Thyroid gland (tissue), 4 donors: ENCODE measurements at regions not wholly inside any gene's neighbourhood (a gene's known extent, or its start where the extent isn't known, plus 50 kb on each side); places are given as distances from the start of the nearest gene placed in this dataset.

ENCODE experiments used
- DNase-seq, 2 donors: peaks; one replicate each; pipeline ENCODE4 v3.0.0-alpha.2; 2019
- H3K27ac ChIP-seq, 3 donors: fragments of 200-600 bp; sonication (generic); 1 replicate in 2 of 3; 2 replicates in 1 of 3; pipeline ENCODE4 v1.5.1; 2016 to 2019; ENCODE audit warnings: mild to moderate bottlenecking in 1 of 3, moderate library complexity in 1 of 3
- H3K27me3 ChIP-seq: fragments of 200-600 bp; sonication (generic); one replicate; pipeline ENCODE4 v1.5.1; 2019
- H3K36me3 ChIP-seq, 2 donors: fragments of 200-600 bp; sonication (generic); one replicate each; pipeline ENCODE4 v1.5.1; 2016 to 2019
- H3K4me1 ChIP-seq, 2 donors: fragments of 200-600 bp; sonication (generic); one replicate each; pipeline ENCODE4 v1.5.1; 2017 to 2019
- H3K4me3 ChIP-seq, 3 donors: fragments of 200-600 bp; sonication (generic); replicated peaks in 1 of 3; 1 replicate in 2 of 3; 2 replicates in 1 of 3; pipeline ENCODE4 v1.5.1; 2016; ENCODE audit warnings: mild to moderate bottlenecking in 1 of 3
- H3K9me3 ChIP-seq: fragments of 200-600 bp; sonication (generic); one replicate; pipeline ENCODE4 v1.5.1; 2017
- POLR2A ChIP-seq, 2 donors: fragments of 450-650 bp; IDR thresholded peaks; one replicate each; pipeline ENCODE4 v1.6.1; 2017; ENCODE audit warnings: antibody characterized with exemption in 2 of 2, mild to moderate bottlenecking in 2 of 2, moderate library complexity in 1 of 2
- WGBS, 2 donors: methylation state at CpG; one replicate each; pipeline ENCODE4 v1.1.5; 2017; 5-methylcytosine and 5-hydroxymethylcytosine counted together
- intact Hi-C: fragments of 100-400 bp; cut with DNase I; formaldehyde crosslinking; loops from one replicate; pipeline ENCODE4 v1.15.1; 2023
- TF ChIP-seq, protein P1 (sequence below), 6 experiments: fragments of 200-600 bp in 3 of 6; fragments of 450-650 bp in 3 of 6; sonication (generic) in 3 of 6; IDR thresholded peaks; one replicate each; pipeline ENCODE4 v1.5.1; 2016 to 2019; ENCODE audit warnings: antibody characterized with exemption in 6 of 6, mild to moderate bottlenecking in 2 of 6, inconsistent platforms in 1 of 6, moderate library complexity in 1 of 6

GRCh38 chr12:84542289-84542688 lies 370.3 kb downstream of the SLC6A15 start:
- Histone ChIP-seq H3K4me1 (no peaks in the 10 kb centered on the region), H3K9me3 (no peaks in the 10 kb centered on the region), H3K36me3 (no peaks in the 10 kb centered on the region), H3K4me3 (no peak overlapping the region), H3K27me3 (no peaks in the 10 kb centered on the region), H3K27ac (no peak overlapping the region)
- no peak for DNase-seq
- intact Hi-C loops, result no loop called here
- TF ChIP-seq, protein P1, sequence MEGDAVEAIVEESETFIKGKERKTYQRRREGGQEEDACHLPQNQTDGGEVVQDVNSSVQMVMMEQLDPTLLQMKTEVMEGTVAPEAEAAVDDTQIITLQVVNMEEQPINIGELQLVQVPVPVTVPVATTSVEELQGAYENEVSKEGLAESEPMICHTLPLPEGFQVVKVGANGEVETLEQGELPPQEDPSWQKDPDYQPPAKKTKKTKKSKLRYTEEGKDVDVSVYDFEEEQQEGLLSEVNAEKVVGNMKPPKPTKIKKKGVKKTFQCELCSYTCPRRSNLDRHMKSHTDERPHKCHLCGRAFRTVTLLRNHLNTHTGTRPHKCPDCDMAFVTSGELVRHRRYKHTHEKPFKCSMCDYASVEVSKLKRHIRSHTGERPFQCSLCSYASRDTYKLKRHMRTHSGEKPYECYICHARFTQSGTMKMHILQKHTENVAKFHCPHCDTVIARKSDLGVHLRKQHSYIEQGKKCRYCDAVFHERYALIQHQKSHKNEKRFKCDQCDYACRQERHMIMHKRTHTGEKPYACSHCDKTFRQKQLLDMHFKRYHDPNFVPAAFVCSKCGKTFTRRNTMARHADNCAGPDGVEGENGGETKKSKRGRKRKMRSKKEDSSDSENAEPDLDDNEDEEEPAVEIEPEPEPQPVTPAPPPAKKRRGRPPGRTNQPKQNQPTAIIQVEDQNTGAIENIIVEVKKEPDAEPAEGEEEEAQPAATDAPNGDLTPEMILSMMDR (IDR thresholded peaks at IDR 0.05), result no peak
- TF ChIP-seq POLR2A (IDR thresholded peaks at IDR 0.05), result no peak

- intact Hi-C loops, result no loop called here
- WGBS, 2 donors, result 89 to 95% methylated on average over 1 of the region's 1 CpG
- Histone ChIP-seq H3K27me3 (no peaks in the 10 kb centered on the region), H3K4me3 (no peak overlapping the region), H3K9me3 (no peaks in the 10 kb centered on the region), H3K4me1 (no peaks in the 10 kb centered on the region), H3K27ac (no peak overlapping the region), H3K36me3 (no peaks in the 10 kb centered on the region)
- TF ChIP-seq, protein P1 (IDR thresholded peaks at IDR 0.05), result no peak
- no peak for TF ChIP-seq POLR2A (IDR thresholded peaks at IDR 0.05)
- DNase-seq, result no peak
These were observed 374.9 kb downstream of the SLC6A15 start for GRCh38 chr12:84537666-84538065.

DNA sequence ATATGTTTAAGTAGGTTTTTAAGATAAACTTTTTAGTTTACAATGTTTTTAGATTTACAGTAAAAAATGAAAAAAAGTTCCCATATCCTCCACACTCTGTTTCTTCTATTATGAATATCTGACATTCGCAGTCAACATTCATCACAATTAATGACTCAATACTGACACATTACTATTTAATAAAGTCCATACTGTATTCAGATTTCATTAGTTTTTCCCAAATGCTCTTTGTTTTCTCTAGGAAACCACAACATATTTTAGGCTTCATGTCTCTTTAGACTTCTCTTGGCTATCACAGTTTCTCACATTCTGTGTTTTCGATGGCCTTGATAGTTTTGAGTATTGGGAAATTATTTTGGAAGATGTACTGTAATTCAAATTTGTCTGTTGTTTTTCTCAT lies 399.8 kb downstream of the SLC6A15 start:
- intact Hi-C loops, result no loop called here
- no peak for TF ChIP-seq POLR2A (IDR thresholded peaks at IDR 0.05)
- TF ChIP-seq, protein P1 (IDR thresholded peaks at IDR 0.05), result no peak
- WGBS, 2 donors, result 80 to 82% methylated on average over 2 of the region's 2 CpGs
- H3K27me3 ChIP-seq, result no peaks in the 10 kb centered on the region
- peaks cover 0 to 4% of the 10 kb centered on the region in 2 donors for H3K4me1 ChIP-seq
- no peak overlapping the region for H3K4me3 ChIP-seq
- H3K36me3 ChIP-seq, result no peaks in the 10 kb centered on the region
- no peaks in the 10 kb centered on the region for H3K9me3 ChIP-seq
- no peak for DNase-seq
- no peak overlapping the region for H3K27ac ChIP-seq

- Histone ChIP-seq H3K9me3 (no peaks in the 10 kb centered on the region), H3K27ac (no peak overlapping the region), H3K36me3 (no peaks in the 10 kb centered on the region), H3K4me3 (no peak overlapping the region), H3K4me1 (peaks cover 0 to 4% of the 10 kb centered on the region in 2 donors), H3K27me3 (no peaks in the 10 kb centered on the region)
- TF ChIP-seq, protein P1 (IDR thresholded peaks at IDR 0.05), result no peak
- no peak for TF ChIP-seq POLR2A (IDR thresholded peaks at IDR 0.05)
- intact Hi-C loops, result no loop called here
- no peak for DNase-seq
- WGBS, 2 donors, result 59 to 81% methylated on average over 2 of the region's 2 CpGs
These were observed 403.7 kb downstream of the SLC6A15 start for GRCh38 chr12:84508851-84509260.

GRCh38 chr12:84507956-84508850 lies 404.4 kb downstream of the SLC6A15 start:
- TF ChIP-seq POLR2A (IDR thresholded peaks at IDR 0.05), result no peak
- TF ChIP-seq, protein P1 (IDR thresholded peaks at IDR 0.05), result no peak
- Histone ChIP-seq H3K4me1 (peaks cover 0 to 4% of the 10 kb centered on the region in 2 donors), H3K9me3 (no peaks in the 10 kb centered on the region), H3K4me3 (no peak overlapping the region), H3K27me3 (no peaks in the 10 kb centered on the region), H3K36me3 (no peaks in the 10 kb centered on the region), H3K27ac (no peak overlapping the region)
- DNase-seq, result peak in 1 of 2 donors; percentile 5
- intact Hi-C loops, result no loop called here
- 52 to 53% methylated on average over 6 of the region's 6 CpGs for WGBS, 2 donors
